HCT116 (cell line): ENCODE measurements at regions not wholly inside any gene's neighbourhood (a gene's known extent, or its start where the extent isn't known, plus 50 kb on each side); places are given as distances from the start of the nearest gene placed in this dataset.

Source experiments
- ATAC-seq: fragments of 200-7000 bp; cut with Tn5 transposase; 2 replicates; pipeline ENCODE4 v1.9.1; 2020; ENCODE audit warnings: mild to moderate bottlenecking, moderate library complexity
- BruUV-seq: library from RNA; stranded (reverse); fragments of 400-500 nt; replicated peaks from 2 replicates; lab custom pipeline; 2021; lab: Mats Ljungman, UMichigan
- CTCF ChIA-PET: fragments of 300-600 bp; sonication (Branson Sonifier 250); formaldehyde crosslinking; loops from one replicate; lab custom pipeline; 2021; ENCODE audit warnings: antibody characterized with exemption; lab: Charles Lee
- POLR2A ChIA-PET: fragments of 300-600, 350-600 bp; sonication (Branson Sonifier 250); formaldehyde crosslinking; loops from one replicate; lab custom pipeline; 2021; ENCODE audit warnings: antibody characterized with exemption; lab: Charles Lee
- RAD21 ChIA-PET, 2 experiments: fragments of 300-600 bp; sonication (Branson Sonifier 250); formaldehyde crosslinking; loops; one replicate each; lab custom pipeline; 2023; ENCODE audit warnings: low total read pairs in 2 of 2; ENCODE audit not compliant: uncharacterized antibody in 2 of 2, unreplicated experiment in 2 of 2, low non-redundant PET in 1 of 2; lab: Charles Lee
- DNase-seq: peaks from one replicate; pipeline ENCODE4 v3.0.0-alpha.2; 2010; ENCODE audit warnings: low read depth, low spot score
- H2AFZ ChIP-seq: fragments of 200-600 bp; shearing (Covaris generic), sonication (generic); 2 replicates; pipeline ENCODE4 v1.6.1; 2017; ENCODE audit warnings: low read depth, mixed run types, mixed read lengths, antibody characterized with exemption, low read length; ENCODE audit not compliant: poor library complexity, severe bottlenecking
- H3K27ac ChIP-seq: 2 replicates; pipeline ENCODE4 v1.5.1; 2012; ENCODE audit warnings: low read depth, low read length
- H3K27me3 ChIP-seq: fragments of 200-600 bp; sonication (generic); 2 replicates; pipeline ENCODE4 v1.6.1; 2016; ENCODE audit warnings: mixed run types, low read length, mixed read lengths; ENCODE audit not compliant: insufficient read depth
- H3K36me3 ChIP-seq, 2 experiments: fragments of 200-500 bp in 1 of 2; fragments of 200-600 bp in 1 of 2; sonication (Bioruptor generic) in 1 of 2; sonication (generic) in 1 of 2; 2 replicates each; pipeline versions ENCODE4 v1.5.1 to v1.6.1; 2014 to 2016; ENCODE audit warnings: low read length in 2 of 2, inconsistent platforms in 1 of 2, mixed read lengths in 1 of 2, mixed run types in 1 of 2; ENCODE audit not compliant: insufficient read depth in 2 of 2, control insufficient read depth in 1 of 2
- H3K4me1 ChIP-seq, 2 experiments: fragments of 200-600 bp in 1 of 2; sonication (generic) in 1 of 2; 2 replicates each; pipeline versions ENCODE4 v1.5.1 to v1.6.1; 2012 to 2017; ENCODE audit warnings: low read length in 2 of 2, inconsistent platforms in 1 of 2, mild to moderate bottlenecking in 1 of 2, mixed read lengths in 1 of 2, mixed run types in 1 of 2, moderate library complexity in 1 of 2; ENCODE audit not compliant: insufficient read depth in 2 of 2, control insufficient read depth in 1 of 2
- H3K4me2 ChIP-seq: fragments of 200-600 bp; sonication (generic); 2 replicates; pipeline ENCODE4 v1.6.1; 2017; ENCODE audit warnings: mixed run types, low read length, mixed read lengths
- H3K4me3 ChIP-seq, 2 experiments: fragments of 200-600 bp in 1 of 2; sonication (generic) in 1 of 2; replicated peaks in 1 of 2; 2 replicates each; pipeline ENCODE4 v1.5.1; 2011 to 2016; ENCODE audit warnings: low read length in 2 of 2, control low read depth in 1 of 2, low read depth in 1 of 2, mild to moderate bottlenecking in 1 of 2, mixed read lengths in 1 of 2, mixed run types in 1 of 2
- H3K79me2 ChIP-seq: fragments of 200-600 bp; sonication (generic); 2 replicates; pipeline ENCODE4 v1.6.1; 2017; ENCODE audit warnings: mild to moderate bottlenecking, mixed run types, low read length, moderate library complexity, mixed read lengths; ENCODE audit not compliant: insufficient read depth
- H3K9ac ChIP-seq: fragments of 200-600 bp; sonication (generic); 2 replicates; pipeline ENCODE4 v1.6.1; 2016; ENCODE audit warnings: low read length, mixed read lengths
- H3K9me2 ChIP-seq: fragments of 200-600 bp; sonication (generic), shearing (Covaris generic); 2 replicates; pipeline ENCODE4 v1.6.1; 2017; ENCODE audit warnings: mixed run types, mild to moderate bottlenecking, moderate library complexity; ENCODE audit not compliant: insufficient read depth
- H3K9me3 ChIP-seq, 2 experiments: fragments of 200-500 bp in 1 of 2; fragments of 200-600 bp in 1 of 2; sonication (Bioruptor generic) in 1 of 2; sonication (generic) in 1 of 2; 2 replicates each; pipeline ENCODE4 v1.6.1; 2014 to 2017; ENCODE audit warnings: low read length in 2 of 2, mixed read lengths in 2 of 2, inconsistent platforms in 1 of 2, low read depth in 1 of 2, mild to moderate bottlenecking in 1 of 2, mixed run types in 1 of 2, moderate library complexity in 1 of 2; ENCODE audit not compliant: control insufficient read depth in 1 of 2, insufficient read depth in 1 of 2
- H4K20me1 ChIP-seq: fragments of 200-600 bp; sonication (generic), shearing (Covaris generic); 2 replicates; pipeline ENCODE4 v1.6.1; 2017; ENCODE audit warnings: mixed run types, mild to moderate bottlenecking, moderate library complexity; ENCODE audit not compliant: insufficient read depth
- CEBPB ChIP-seq: IDR thresholded peaks from 2 replicates; pipeline ENCODE4 v1.6.1; 2012; ENCODE audit warnings: low read depth
- CTCF ChIP-seq, 3 experiments: fragments of 200-600 bp in 1 of 3; sonication (generic) in 1 of 3; IDR thresholded peaks in 2 of 3; conservative IDR thresholded peaks in 1 of 3; 2 replicates each; pipeline ENCODE4 v1.5.1; 2012 to 2017; ENCODE audit warnings: low read depth in 2 of 3, low read length in 2 of 3, antibody characterized with exemption in 1 of 3, borderline replicate concordance in 1 of 3, control low read depth in 1 of 3, mild to moderate bottlenecking in 1 of 3, mixed read lengths in 1 of 3, mixed run types in 1 of 3, moderate library complexity in 1 of 3; ENCODE audit not compliant: insufficient read depth in 1 of 3
- ELF1 ChIP-seq: IDR thresholded peaks from 2 replicates; pipeline ENCODE4 v1.6.1; 2012; ENCODE audit warnings: low read depth, borderline replicate concordance
- EZH2phosphoT487 ChIP-seq: fragments of 200-600 bp; IDR thresholded peaks from 2 replicates; pipeline ENCODE4 v1.6.1; 2018; ENCODE audit warnings: antibody characterized with exemption, borderline replicate concordance
- FOSL1 ChIP-seq: IDR thresholded peaks from 2 replicates; pipeline ENCODE4 v1.6.1; 2012; ENCODE audit warnings: low read depth
- JUND ChIP-seq: IDR thresholded peaks from 2 replicates; pipeline ENCODE4 v1.6.1; 2012
- POLR2A ChIP-seq: IDR thresholded peaks from 2 replicates; pipeline ENCODE4 v1.7.0; 2011; ENCODE audit warnings: borderline replicate concordance; ENCODE audit not compliant: insufficient read depth, insufficient read length; ENCODE audit errors: extremely low read depth
- POLR2AphosphoS5 ChIP-seq: IDR thresholded peaks from 2 replicates; pipeline ENCODE4 v1.6.1; 2011; ENCODE audit warnings: mild to moderate bottlenecking, low read depth, low read length, moderate library complexity
- RAD21 ChIP-seq: IDR thresholded peaks from 2 replicates; pipeline ENCODE4 v1.6.1; 2012; ENCODE audit warnings: low read depth, mild to moderate bottlenecking
- SP1 ChIP-seq: IDR thresholded peaks from 2 replicates; pipeline ENCODE4 v1.6.1; 2012; ENCODE audit warnings: low read depth
- TCF7L2 ChIP-seq: IDR thresholded peaks from 2 replicates; pipeline ENCODE4 v1.7.0; 2011; ENCODE audit warnings: borderline replicate concordance, inconsistent platforms; ENCODE audit not compliant: insufficient read depth, insufficient read length; ENCODE audit errors: extremely low read depth
- YY1 ChIP-seq: IDR thresholded peaks from 2 replicates; pipeline ENCODE4 v1.6.1; 2011; ENCODE audit warnings: low read length, low read depth, moderate library complexity, mild to moderate bottlenecking; ENCODE audit not compliant: insufficient replicate concordance; ENCODE audit errors: extremely low read depth
- ZBTB33 ChIP-seq: IDR thresholded peaks from 2 replicates; pipeline ENCODE4 v1.6.1; 2011; ENCODE audit warnings: mild to moderate bottlenecking, low read length, moderate library complexity; ENCODE audit not compliant: insufficient replicate concordance; ENCODE audit errors: extremely low read depth
- ZNF274 ChIP-seq: fragments of 200-500 bp; sonication (Bioruptor generic); IDR thresholded peaks from 2 replicates; pipeline ENCODE4 v1.6.1; 2014; ENCODE audit warnings: mild to moderate bottlenecking, low read depth, low read length, inconsistent platforms
- intact Hi-C: fragments of 100-400 bp; cut with micrococcal nuclease; formaldehyde crosslinking; loops from 2 replicates; pipeline ENCODE4 v1.10.0; 2022
- TF ChIP-seq, protein P1 (sequence below): IDR thresholded peaks from 2 replicates; pipeline ENCODE4 v1.6.1; 2012

DNA sequence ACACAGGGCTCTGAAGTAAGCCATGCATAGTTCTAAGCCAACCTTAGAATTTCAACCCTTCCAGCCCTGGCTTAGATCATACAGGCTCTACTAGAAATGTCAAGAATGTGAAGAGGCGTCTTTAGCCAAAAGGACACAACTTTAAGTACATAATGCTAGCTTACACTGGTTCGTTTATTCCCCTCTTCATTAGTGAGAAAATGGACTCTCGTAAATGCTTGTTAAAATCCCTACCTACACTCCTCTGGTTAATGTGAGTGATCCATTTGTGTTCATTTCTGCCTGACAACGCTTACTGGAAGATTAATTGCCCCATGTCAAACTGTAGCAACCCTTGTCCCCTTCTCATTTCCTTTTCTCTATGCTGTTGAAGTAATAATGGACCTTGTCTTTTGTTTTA lies 149.3 kb upstream of the POU5F2 start:
- DNase-seq: no peak
- intact Hi-C loops: loop anchor here (10.0 kb wide), 1 partner anchor 286 kb away; no protein-coding TSS in a partner anchor
- Histone ChIP-seq H3K27me3 (no peaks in the 10 kb centered on the region), H3K4me2 (no peak overlapping the region), H3K4me1 (no peaks in the 10 kb centered on the region), H3K36me3 (no peaks in the 10 kb centered on the region), H3K4me3 (no peak overlapping the region), H2AFZ (no peak overlapping the region), H3K79me2 (no peaks in the 10 kb centered on the region), H3K9me2 (no peaks in the 10 kb centered on the region), H4K20me1 (no peaks in the 10 kb centered on the region), H3K9me3 (no peaks in the 10 kb centered on the region), H3K27ac (no peak overlapping the region), H3K9ac (no peak overlapping the region)
- no peak for ATAC-seq
- ChIA-PET POLR2A (no interaction called here), CTCF (interaction anchor here (1.3 kb wide), 1 partner anchor 8 kb away, joined by 4 read pairs; no protein-coding TSS in a partner anchor), RAD21 (no interaction called here)
- TF ChIP-seq ELF1 (no peak), SP1 (no peak), EZH2phosphoT487 (no peak), JUND (no peak), CTCF (IDR thresholded peaks at IDR 0.05 in 2 of 3, conservative IDR thresholded peaks at IDR 0.05 in 1 of 3; ENCODE audit: borderline replicate concordance in 1 of 3, insufficient read depth in 1 of 3, low read depth in 2 of 3, low read length in 2 of 3) (no peak), POLR2A (no peak), ZNF274 (no peak), POLR2AphosphoS5 (no peak), RAD21 (no peak), FOSL1 (no peak), TCF7L2 (no peak), YY1 (no peak), CEBPB (no peak), ZBTB33 (no peak)
- TF ChIP-seq, protein P1, sequence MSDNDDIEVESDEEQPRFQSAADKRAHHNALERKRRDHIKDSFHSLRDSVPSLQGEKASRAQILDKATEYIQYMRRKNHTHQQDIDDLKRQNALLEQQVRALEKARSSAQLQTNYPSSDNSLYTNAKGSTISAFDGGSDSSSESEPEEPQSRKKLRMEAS: no peak
- no TSS peak for BruUV-seq
